Neural crest cell (in vitro differentiated cells): ENCODE measurements at regions not wholly inside any gene's neighbourhood (a gene's known extent, or its start where the extent isn't known, plus 50 kb on each side); places are given as distances from the start of the nearest gene placed in this dataset.
A peak's percentile ranks its signal among the peaks of the same experiment; 100 is the strongest.
"Not testable (repeated sequence)": the region's sequence is repeated elsewhere in the genome, so short reads cannot be mapped to it uniquely, and the experiment has no call there.

Source experiments
- DNase-seq: peaks from one replicate; pipeline ENCODE4 v3.0.0; 2021; ENCODE audit warnings: low read depth, mixed read lengths, low spot score
- H3K27ac Mint-ChIP-seq: one replicate; pipeline ENCODE4 v1.8.0; 2021; ENCODE audit warnings: mild to moderate bottlenecking, mixed read lengths; ENCODE audit not compliant: unreplicated experiment
- H3K27me3 Mint-ChIP-seq: 2 replicates; pipeline ENCODE4 v1.8.0; 2021; ENCODE audit warnings: low read depth, mild to moderate bottlenecking, mixed read lengths
- H3K36me3 Mint-ChIP-seq: 2 replicates; pipeline ENCODE4 v1.8.0; 2021; ENCODE audit warnings: low read depth, mild to moderate bottlenecking, mixed read lengths
- H3K4me1 Mint-ChIP-seq: 2 replicates; pipeline ENCODE4 v1.8.0; 2021; ENCODE audit warnings: mixed read lengths
- H3K4me3 Mint-ChIP-seq: one replicate; pipeline ENCODE4 v1.8.0; 2021; ENCODE audit warnings: mild to moderate bottlenecking, mixed read lengths
- H3K9me3 Mint-ChIP-seq: 2 replicates; pipeline ENCODE4 v1.8.0; 2021; ENCODE audit warnings: mixed read lengths
- TF ChIP-seq, protein P1 (sequence below): fragments of 200-600 bp; sonication (generic); conservative IDR thresholded peaks from 2 replicates; pipeline ENCODE4 v1.5.0; 2021; ENCODE audit warnings: antibody characterized with exemption, mild to moderate bottlenecking

DNA sequence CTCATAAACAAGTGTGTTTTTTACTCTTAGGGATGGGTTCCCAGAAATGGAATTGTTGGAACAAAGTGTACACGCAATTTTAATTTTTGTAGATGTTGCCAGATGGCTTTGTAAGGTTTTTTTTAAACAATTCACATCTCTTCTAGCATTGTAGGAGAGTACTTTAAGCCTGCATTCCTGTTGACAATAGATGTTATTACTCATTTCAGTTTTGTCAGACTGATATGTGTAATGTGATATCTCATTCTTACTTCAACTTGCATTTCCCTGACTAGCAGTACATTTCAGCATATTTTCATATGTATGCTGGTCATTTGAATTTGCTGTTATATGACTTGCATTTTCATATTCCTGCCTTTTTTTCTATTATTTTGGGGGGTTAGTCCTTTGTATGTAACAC is 186.6 kb upstream of the SLITRK6 start:
- Mint-ChIP-seq H3K4me1 (no peaks in the 10 kb centered on the region), H3K9me3 (peaks cover 5% of the 10 kb centered on the region), H3K36me3 (no peaks in the 10 kb centered on the region), H3K4me3 (no peak overlapping the region), H3K27me3 (no peaks in the 10 kb centered on the region), H3K27ac (no peak overlapping the region)
- no peak for DNase-seq
- TF ChIP-seq, protein P1, sequence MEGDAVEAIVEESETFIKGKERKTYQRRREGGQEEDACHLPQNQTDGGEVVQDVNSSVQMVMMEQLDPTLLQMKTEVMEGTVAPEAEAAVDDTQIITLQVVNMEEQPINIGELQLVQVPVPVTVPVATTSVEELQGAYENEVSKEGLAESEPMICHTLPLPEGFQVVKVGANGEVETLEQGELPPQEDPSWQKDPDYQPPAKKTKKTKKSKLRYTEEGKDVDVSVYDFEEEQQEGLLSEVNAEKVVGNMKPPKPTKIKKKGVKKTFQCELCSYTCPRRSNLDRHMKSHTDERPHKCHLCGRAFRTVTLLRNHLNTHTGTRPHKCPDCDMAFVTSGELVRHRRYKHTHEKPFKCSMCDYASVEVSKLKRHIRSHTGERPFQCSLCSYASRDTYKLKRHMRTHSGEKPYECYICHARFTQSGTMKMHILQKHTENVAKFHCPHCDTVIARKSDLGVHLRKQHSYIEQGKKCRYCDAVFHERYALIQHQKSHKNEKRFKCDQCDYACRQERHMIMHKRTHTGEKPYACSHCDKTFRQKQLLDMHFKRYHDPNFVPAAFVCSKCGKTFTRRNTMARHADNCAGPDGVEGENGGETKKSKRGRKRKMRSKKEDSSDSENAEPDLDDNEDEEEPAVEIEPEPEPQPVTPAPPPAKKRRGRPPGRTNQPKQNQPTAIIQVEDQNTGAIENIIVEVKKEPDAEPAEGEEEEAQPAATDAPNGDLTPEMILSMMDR: no peak

GRCh38 chr13:85982102-85982501 is 182.9 kb upstream of the SLITRK6 start:
- no peaks in the 10 kb centered on the region for H3K36me3 Mint-ChIP-seq
- no peaks in the 10 kb centered on the region for H3K27me3 Mint-ChIP-seq
- no peak overlapping the region for H3K4me3 Mint-ChIP-seq
- no peaks in the 10 kb centered on the region for H3K4me1 Mint-ChIP-seq
- H3K9me3 Mint-ChIP-seq: peaks cover 7% of the 10 kb centered on the region
- H3K27ac Mint-ChIP-seq: no peak overlapping the region
- TF ChIP-seq, protein P1: no peak
- DNase-seq: no peak

DNA sequence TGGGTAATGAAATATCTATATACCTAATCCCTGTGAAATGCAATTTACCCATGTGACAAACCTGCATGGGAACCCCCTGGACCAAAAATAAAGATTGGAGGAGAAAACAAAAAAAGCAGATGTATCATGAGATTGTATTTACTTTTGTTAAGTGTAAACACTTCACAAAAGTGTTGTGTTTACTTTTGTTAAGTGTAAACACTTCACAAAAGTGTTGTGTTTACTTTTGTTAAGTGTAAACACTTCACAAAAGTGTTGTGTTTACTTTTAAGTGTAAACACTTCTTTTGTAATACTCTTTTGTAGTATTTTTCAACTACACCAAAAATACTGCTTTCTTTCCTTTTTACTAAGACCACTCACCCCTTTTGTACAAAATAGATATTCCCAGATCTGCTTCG is 181.2 kb upstream of the SLITRK6 start:
- DNase-seq, H3K27ac Mint-ChIP-seq, H3K36me3 Mint-ChIP-seq, H3K4me1 Mint-ChIP-seq, H3K4me3 Mint-ChIP-seq, H3K27me3 Mint-ChIP-seq, H3K9me3 Mint-ChIP-seq: not testable (repeated sequence)

GRCh38 chr13:85976242-85976641 is 177.0 kb upstream of the SLITRK6 start:
- TF ChIP-seq, protein P1: no peak
- Mint-ChIP-seq H3K4me3 (no peak overlapping the region), H3K36me3 (no peaks in the 10 kb centered on the region), H3K4me1 (no peaks in the 10 kb centered on the region), H3K27me3 (no peaks in the 10 kb centered on the region), H3K27ac (no peak overlapping the region), H3K9me3 (peaks cover 2% of the 10 kb centered on the region)
- DNase-seq: no peak

- H3K9me3 Mint-ChIP-seq: no peaks in the 10 kb centered on the region
- H3K27me3 Mint-ChIP-seq: no peaks in the 10 kb centered on the region
- H3K4me3 Mint-ChIP-seq: no peak overlapping the region
- TF ChIP-seq, protein P1: no peak
- no peaks in the 10 kb centered on the region for H3K4me1 Mint-ChIP-seq
- no peak for DNase-seq
- no peak overlapping the region for H3K27ac Mint-ChIP-seq
- no peaks in the 10 kb centered on the region for H3K36me3 Mint-ChIP-seq
Observed at GRCh38 chr13:85974608-85975366, 175.6 kb upstream of the SLITRK6 start.

DNA sequence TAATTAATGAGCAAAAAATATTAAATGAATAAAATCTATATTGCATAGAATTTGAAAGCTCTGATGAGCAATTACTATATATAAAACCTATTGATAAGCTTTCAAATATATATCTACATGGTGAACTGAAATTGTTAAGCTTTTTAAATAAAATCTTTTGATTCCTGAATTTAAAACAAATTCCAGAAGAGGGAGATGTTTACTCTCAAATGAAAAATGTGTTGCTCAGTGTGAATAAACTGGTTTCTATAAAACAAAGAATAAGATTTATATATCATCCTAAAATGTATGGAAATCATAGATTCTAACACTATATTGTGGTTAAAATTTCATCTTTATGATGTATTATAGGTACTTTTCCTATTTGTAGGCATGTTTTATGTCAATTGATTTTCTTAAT is 171.5 kb upstream of the SLITRK6 start:
- TF ChIP-seq, protein P1: peak; percentile 63
- Mint-ChIP-seq H3K36me3 (no peaks in the 10 kb centered on the region), H3K9me3 (no peaks in the 10 kb centered on the region)

More for the DNA sequence above, 171.5 kb upstream of the SLITRK6 start:
- Mint-ChIP-seq H3K27ac (no peak overlapping the region), H3K27me3 (no peaks in the 10 kb centered on the region), H3K4me3 (no peak overlapping the region), H3K4me1 (no peaks in the 10 kb centered on the region)
- no peak for DNase-seq
